ENCODE measurements at regions not wholly inside any gene's neighbourhood (a gene's known extent, or its start where the extent isn't known, plus 50 kb on each side); places are given as distances from the start of the nearest gene placed in this dataset.
"Not testable (repeated sequence)": the region's sequence is repeated elsewhere in the genome, so short reads cannot be mapped to it uniquely, and the experiment has no call there.

GRCh38 chr4:52522093-52522492 lies 137.0 kb downstream of the USP46 start:
- not testable (repeated sequence) for DNase-seq (ENCODE audit: low spot score)

- no peak for DNase-seq (ENCODE audit: low spot score)
Measured at GRCh38 chr4:52529983-52530382, 129.1 kb downstream of the USP46 start.

- no peak for DNase-seq (ENCODE audit: low spot score)
Measured at GRCh38 chr4:52535793-52536192, 123.3 kb downstream of the USP46 start.

Measured in activated CD4-positive, alpha-beta T cell treated with anti-CD3 and anti-CD28 coated beads, Interleukin-2, Interleukin-4, amounts not matched to agents 100 ng/mL and 50 ng/mL, durations not matched to agents 16 hours and 8 hours (primary cell).